ENCODE measurements at regions not wholly inside any gene's neighbourhood (a gene's known extent, or its start where the extent isn't known, plus 50 kb on each side); places are given as distances from the start of the nearest gene placed in this dataset.

GRCh38 chr10:33509231-33509831, 174.9 kb upstream of the NRP1 start:
- H3K4me1 ChIP-seq (replicated peaks in 1 of 4; ENCODE audit: control insufficient read depth in 3 of 4, insufficient read depth in 4 of 4, low read length in 3 of 4) = peaks cover 0 to 8% (median 3%) of the 10 kb centered on the region in 4 experiments; a peak in 3 of 7 replicates
- H3K4me3 ChIP-seq (ENCODE audit: extremely low read depth in 1 of 4, insufficient read depth in 2 of 4, low read depth in 3 of 4, low read length in 4 of 4) = no peak overlapping the region
- H3K14ac ChIP-seq (ENCODE audit: insufficient read length) = no peak overlapping the region
- no peak overlapping the region for H4K91ac ChIP-seq (replicated peaks; ENCODE audit: insufficient read length, low read length)
- 69% methylated on average over 7 of the region's 7 CpGs; no CpG with 5 or more reads in 1 of the 2 experiments for WGBS, 2 experiments (ENCODE audit: extremely low coverage in 1 of 2, insufficient coverage in 1 of 2, insufficient read length in 1 of 2, insufficient replicate concordance in 2 of 2, low coverage in 1 of 2, low lambda C conversion rate in 2 of 2, missing lambda C conversion rate in 1 of 2)
- H3K36me3 ChIP-seq (ENCODE audit: control insufficient read depth in 2 of 4, insufficient read depth in 4 of 4, low read length in 3 of 4) = no peaks in the 10 kb centered on the region
- no peak for FAIRE-seq
- no peaks in the 10 kb centered on the region for H3K9me3 ChIP-seq (ENCODE audit: insufficient read depth in 2 of 2, low read depth in 1 of 2, low read length in 1 of 2)
- H2BK5ac ChIP-seq (ENCODE audit: low read depth, low read length) = no peak overlapping the region
- no peak overlapping the region for H2BK12ac ChIP-seq (ENCODE audit: low read depth, low read length)
- no peak overlapping the region for H2BK120ac ChIP-seq (replicated peaks; ENCODE audit: low read depth, low read length)
- DNase-seq (ENCODE audit: low read depth in 1 of 2, low spot score in 2 of 2) = no peak
- no peaks in the 10 kb centered on the region for H3K27me3 ChIP-seq (replicated peaks in 1 of 4; ENCODE audit: control insufficient read depth in 3 of 4, extremely low read depth in 1 of 4, insufficient read depth in 3 of 4, low read length in 3 of 4)
- no peak overlapping the region for H4K8ac ChIP-seq (ENCODE audit: extremely low read depth, insufficient read depth, low read length)
- H3K56ac ChIP-seq (replicated peaks; ENCODE audit: insufficient read length, low read depth, low read length) = no peak overlapping the region
- H3K9ac ChIP-seq (replicated peaks in 1 of 4; ENCODE audit: extremely low read depth in 1 of 4, low read depth in 3 of 4, low read length in 3 of 4) = no peak overlapping the region
- no peak overlapping the region for H3K4me2 ChIP-seq (ENCODE audit: insufficient read depth in 1 of 2, low read depth in 2 of 2, low read length in 2 of 2)
- ChIA-PET CTCF (ENCODE audit: partially characterized antibody) (no interaction called here), POLR2A (ENCODE audit: partially characterized antibody) (no interaction called here)
- H3K79me2 ChIP-seq (ENCODE audit: control insufficient read depth in 1 of 2, insufficient read depth in 2 of 2, low read length in 2 of 2) = no peaks in the 10 kb centered on the region
- no peak overlapping the region for H3K18ac ChIP-seq (ENCODE audit: extremely low read depth, low read length)
- no peaks in the 10 kb centered on the region for H4K20me1 ChIP-seq (replicated peaks in 1 of 2; ENCODE audit: control insufficient read depth in 1 of 2, insufficient read depth in 2 of 2, low read length in 2 of 2)
- TF ChIP-seq JUND (IDR thresholded peaks at IDR 0.05; ENCODE audit: low read length) (peak; percentile 71; the same call in 1 of the 2 replicates), POU5F1 (IDR thresholded peaks at IDR 0.05; ENCODE audit: low read depth, low read length) (no peak)
- no peaks in the 10 kb centered on the region for H3K79me1 ChIP-seq (ENCODE audit: low read depth, low read length)
- no peaks in the 10 kb centered on the region for H3K23me2 ChIP-seq (ENCODE audit: low read depth, low read length)
- H2BK20ac ChIP-seq (ENCODE audit: low read length) = no peak overlapping the region
- no peak overlapping the region for H4K5ac ChIP-seq (ENCODE audit: insufficient read length, low read depth, low read length)
- H3K23ac ChIP-seq (ENCODE audit: insufficient read length) = no peak overlapping the region
- no peak overlapping the region for H3K27ac ChIP-seq (ENCODE audit: low read depth, low read length)
- H2AFZ ChIP-seq (ENCODE audit: low read length) = peak overlapping the region; percentile 46; the same call in 1 of the 2 replicates
- H2BK15ac ChIP-seq (ENCODE audit: low read length) = no peak overlapping the region
- H3K4ac ChIP-seq (replicated peaks; ENCODE audit: insufficient read length, low read depth, low read length) = no peak overlapping the region
- no peak overlapping the region for H2AK5ac ChIP-seq (ENCODE audit: low read depth, low read length)

All from H1 (cell line).